ENCODE measurements at regions not wholly inside any gene's neighbourhood (a gene's known extent, or its start where the extent isn't known, plus 50 kb on each side); places are given as distances from the start of the nearest gene placed in this dataset.

DNA sequence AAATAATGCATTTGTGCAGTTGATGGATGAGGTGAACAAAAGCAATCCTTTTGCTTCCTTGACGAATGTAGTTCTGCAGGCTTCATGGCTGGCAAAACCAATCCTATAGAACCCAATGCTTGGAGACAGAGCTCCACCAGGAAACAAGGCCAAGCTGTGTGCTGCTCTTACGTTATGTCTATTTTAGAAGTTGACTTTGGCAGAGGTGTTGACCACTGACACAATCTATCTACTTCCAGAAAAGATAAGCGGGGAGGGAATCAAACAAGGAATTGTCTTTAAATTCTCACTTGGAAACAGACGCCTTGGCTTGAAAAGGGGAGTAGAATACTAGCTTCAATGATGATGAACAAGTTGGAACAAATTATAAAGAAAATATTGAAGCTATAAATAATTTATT, 211.2 kb downstream of the SETD4 start:
- TF ChIP-seq, protein P1, sequence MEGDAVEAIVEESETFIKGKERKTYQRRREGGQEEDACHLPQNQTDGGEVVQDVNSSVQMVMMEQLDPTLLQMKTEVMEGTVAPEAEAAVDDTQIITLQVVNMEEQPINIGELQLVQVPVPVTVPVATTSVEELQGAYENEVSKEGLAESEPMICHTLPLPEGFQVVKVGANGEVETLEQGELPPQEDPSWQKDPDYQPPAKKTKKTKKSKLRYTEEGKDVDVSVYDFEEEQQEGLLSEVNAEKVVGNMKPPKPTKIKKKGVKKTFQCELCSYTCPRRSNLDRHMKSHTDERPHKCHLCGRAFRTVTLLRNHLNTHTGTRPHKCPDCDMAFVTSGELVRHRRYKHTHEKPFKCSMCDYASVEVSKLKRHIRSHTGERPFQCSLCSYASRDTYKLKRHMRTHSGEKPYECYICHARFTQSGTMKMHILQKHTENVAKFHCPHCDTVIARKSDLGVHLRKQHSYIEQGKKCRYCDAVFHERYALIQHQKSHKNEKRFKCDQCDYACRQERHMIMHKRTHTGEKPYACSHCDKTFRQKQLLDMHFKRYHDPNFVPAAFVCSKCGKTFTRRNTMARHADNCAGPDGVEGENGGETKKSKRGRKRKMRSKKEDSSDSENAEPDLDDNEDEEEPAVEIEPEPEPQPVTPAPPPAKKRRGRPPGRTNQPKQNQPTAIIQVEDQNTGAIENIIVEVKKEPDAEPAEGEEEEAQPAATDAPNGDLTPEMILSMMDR (IDR thresholded peaks at IDR 0.05): no peak
- TF ChIP-seq, protein P2, sequence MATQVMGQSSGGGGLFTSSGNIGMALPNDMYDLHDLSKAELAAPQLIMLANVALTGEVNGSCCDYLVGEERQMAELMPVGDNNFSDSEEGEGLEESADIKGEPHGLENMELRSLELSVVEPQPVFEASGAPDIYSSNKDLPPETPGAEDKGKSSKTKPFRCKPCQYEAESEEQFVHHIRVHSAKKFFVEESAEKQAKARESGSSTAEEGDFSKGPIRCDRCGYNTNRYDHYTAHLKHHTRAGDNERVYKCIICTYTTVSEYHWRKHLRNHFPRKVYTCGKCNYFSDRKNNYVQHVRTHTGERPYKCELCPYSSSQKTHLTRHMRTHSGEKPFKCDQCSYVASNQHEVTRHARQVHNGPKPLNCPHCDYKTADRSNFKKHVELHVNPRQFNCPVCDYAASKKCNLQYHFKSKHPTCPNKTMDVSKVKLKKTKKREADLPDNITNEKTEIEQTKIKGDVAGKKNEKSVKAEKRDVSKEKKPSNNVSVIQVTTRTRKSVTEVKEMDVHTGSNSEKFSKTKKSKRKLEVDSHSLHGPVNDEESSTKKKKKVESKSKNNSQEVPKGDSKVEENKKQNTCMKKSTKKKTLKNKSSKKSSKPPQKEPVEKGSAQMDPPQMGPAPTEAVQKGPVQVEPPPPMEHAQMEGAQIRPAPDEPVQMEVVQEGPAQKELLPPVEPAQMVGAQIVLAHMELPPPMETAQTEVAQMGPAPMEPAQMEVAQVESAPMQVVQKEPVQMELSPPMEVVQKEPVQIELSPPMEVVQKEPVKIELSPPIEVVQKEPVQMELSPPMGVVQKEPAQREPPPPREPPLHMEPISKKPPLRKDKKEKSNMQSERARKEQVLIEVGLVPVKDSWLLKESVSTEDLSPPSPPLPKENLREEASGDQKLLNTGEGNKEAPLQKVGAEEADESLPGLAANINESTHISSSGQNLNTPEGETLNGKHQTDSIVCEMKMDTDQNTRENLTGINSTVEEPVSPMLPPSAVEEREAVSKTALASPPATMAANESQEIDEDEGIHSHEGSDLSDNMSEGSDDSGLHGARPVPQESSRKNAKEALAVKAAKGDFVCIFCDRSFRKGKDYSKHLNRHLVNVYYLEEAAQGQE (IDR thresholded peaks at IDR 0.05; ENCODE audit: insufficient read depth in 1 of 2, low read depth in 2 of 2, low read length in 1 of 2): no peak
- TF ChIP-seq POLR2AphosphoS5 (IDR thresholded peaks at IDR 0.05; ENCODE audit: low read depth, low read length) (no peak), SIN3A (IDR thresholded peaks at IDR 0.05; ENCODE audit: borderline replicate concordance, insufficient read depth, low read depth, low read length) (no peak), TCF7L2 (IDR thresholded peaks at IDR 0.05; ENCODE audit: low read depth, low read length) (no peak)
